NOMO-1 (cell line): ENCODE measurements at regions not wholly inside any gene's neighbourhood (a gene's known extent, or its start where the extent isn't known, plus 50 kb on each side); places are given as distances from the start of the nearest gene placed in this dataset.
A peak's percentile ranks its signal among the peaks of the same experiment; 100 is the strongest.
"Not testable (repeated sequence)": the region's sequence is repeated elsewhere in the genome, so short reads cannot be mapped to it uniquely, and the experiment has no call there.

Experiments used
- DNase-seq, 2 experiments: peaks; one replicate each; lab custom pipeline; 2025; ENCODE audit not compliant: unreplicated experiment in 2 of 2; lab: John Stamatoyannopoulos, UW

GRCh38 chr13:54829391-54830068 lies 1800.9 kb downstream of the OLFM4 start:
- DNase-seq, result not testable (repeated sequence)

GRCh38 chr13:54836273-54836672 lies 1807.7 kb downstream of the OLFM4 start:
- no peak for DNase-seq

DNA sequence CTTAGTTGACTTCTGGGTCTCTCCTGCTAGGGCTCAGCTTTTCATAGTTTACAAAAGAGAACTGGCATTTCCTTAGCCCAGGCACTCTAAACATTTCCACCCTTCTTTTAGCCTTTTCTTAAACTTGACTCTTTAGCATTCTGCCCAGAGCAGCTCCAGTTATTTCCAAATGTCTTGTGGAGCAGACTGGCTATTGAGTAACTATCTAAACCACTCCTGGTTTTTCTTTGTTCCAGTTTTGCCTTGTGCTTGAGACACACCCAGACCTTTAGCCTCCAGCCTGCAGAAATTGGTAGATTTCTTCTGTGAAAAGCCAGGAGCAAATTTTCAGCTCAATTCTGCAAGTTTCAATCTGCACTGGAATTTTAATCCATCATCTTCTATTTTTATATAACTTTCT lies 1813.1 kb downstream of the OLFM4 start:
- peak in 1 of 2 experiments; percentile 13 for DNase-seq

GRCh38 chr13:54845351-54845965 lies 1816.8 kb downstream of the OLFM4 start:
- no peak for DNase-seq

- DNase-seq, result peak; percentile 70 to 89
Measured at GRCh38 chr13:54852831-54853230, 1824.2 kb downstream of the OLFM4 start.

DNA sequence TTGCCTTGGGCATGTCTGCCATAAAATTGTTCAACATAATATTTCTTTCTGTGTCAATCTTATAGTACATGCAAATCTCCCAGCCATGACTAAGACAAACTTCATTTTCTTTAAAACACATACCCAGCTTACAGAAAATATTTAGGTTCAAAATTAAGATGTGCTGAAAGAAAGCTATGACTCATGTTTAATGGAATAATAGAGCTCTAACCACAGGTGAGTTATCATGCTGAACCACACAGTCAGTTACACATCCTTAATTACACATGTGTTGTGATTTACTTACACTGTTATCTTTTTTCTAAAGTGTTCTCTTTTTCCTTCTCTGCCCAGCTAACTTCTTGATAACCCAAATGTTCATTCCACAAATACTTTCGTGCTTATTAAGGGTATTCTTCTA lies 1831.2 kb downstream of the OLFM4 start:
- no peak for DNase-seq

GRCh38 chr13:54875111-54875510 lies 1846.5 kb downstream of the OLFM4 start:
- DNase-seq, result no peak

- DNase-seq, result peak; percentile 54 to 85
Measured at GRCh38 chr13:54879036-54879435, 1850.4 kb downstream of the OLFM4 start.

DNA sequence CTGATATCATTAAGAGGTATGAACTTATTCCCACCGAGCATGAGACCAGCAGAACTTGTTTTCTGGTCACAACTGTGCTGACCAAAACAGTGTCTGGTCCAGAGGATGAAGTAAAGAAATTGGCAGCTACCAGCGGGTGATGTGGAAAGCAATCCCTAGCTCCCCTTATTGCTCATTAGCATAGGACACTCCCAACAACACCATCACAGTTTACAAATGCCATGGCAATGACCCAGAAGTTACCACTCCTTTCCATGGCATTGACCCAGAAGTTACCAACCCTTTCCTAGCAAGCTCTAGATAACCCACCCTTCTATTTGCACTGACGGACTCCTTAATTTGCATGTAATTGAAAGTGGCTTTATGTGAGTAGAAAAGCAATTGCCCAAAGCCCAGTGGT lies 1856.1 kb downstream of the OLFM4 start:
- DNase-seq, result no peak

GRCh38 chr13:54890976-54891375 lies 1862.4 kb downstream of the OLFM4 start:
- DNase-seq, result no peak

GRCh38 chr13:54901316-54901715 lies 1872.7 kb downstream of the OLFM4 start:
- no peak for DNase-seq

DNA sequence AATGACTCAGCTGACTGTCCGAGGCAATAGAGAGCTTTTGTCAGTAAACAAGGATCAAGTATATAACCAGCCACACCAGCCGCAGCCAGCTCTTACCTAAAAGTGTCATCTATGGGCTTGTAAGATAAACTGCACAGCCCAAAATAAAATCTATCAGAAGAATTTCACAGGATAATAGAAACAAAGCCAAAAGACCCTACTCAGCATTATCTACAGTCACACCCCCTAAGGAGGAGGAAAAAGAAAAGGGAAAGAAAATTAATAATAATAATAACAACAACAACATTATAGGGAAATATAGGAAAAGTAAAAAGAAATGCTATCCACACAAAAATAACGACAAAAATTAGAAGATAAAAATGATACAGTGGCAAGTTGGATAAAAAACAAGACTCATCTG lies 1883.8 kb downstream of the OLFM4 start:
- no peak for DNase-seq

DNA sequence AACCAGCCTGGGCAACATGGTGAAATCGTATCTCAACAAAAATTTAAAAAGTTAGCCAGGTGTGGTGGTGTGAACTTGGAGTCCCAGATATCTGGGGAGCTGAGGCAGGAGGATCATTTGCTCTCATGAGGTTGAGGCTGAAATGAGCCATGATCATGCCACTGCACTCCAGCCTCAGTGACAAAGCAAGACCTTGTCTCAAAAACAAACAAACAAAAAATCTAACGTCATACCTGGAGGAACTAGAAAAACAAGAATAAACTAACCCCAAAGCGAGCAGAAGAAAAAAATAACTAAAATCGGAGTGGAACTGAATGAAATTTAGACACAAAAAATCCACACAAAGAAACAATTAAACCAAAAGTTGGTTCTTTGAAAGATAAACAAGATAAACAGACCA lies 1885.1 kb downstream of the OLFM4 start:
- no peak for DNase-seq

DNA sequence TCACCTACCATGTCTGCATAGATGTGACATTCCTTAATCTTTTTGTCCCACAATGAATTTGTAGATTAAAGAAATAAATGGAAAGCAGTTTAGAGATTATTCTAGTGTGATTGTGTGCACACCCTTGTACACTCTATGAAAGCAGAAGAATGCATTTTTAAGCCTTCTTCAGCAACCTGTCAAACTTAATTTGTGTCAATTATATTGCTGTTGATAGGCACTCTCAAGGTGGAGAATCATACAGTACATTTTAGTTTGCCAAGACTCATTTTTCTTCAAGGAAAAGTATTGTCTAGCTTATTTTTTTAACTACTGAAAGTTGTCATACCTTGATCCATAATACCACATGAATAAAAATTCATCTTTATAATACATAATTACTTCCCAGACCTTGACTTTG lies 1898.9 kb downstream of the OLFM4 start:
- DNase-seq, result no peak

DNA sequence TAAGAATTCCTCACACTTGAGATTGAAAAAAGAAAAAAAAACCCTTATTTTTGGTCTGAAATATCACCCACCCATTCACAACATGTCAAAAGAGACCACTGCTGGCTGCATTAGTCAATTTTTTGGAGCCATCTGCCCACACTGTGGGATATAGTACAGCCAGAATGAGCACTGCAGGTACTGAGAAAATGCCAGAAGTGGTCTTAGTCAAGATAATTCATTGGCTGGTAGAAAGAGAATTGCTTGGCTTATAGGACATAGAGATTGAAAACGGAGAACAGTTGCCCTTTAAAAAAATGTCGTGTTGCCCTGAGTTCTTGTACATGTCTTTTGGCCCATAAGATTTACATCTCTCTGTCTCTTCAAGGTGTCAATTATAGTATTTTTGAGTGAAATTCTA lies 1899.5 kb downstream of the OLFM4 start:
- DNase-seq, result no peak

DNA sequence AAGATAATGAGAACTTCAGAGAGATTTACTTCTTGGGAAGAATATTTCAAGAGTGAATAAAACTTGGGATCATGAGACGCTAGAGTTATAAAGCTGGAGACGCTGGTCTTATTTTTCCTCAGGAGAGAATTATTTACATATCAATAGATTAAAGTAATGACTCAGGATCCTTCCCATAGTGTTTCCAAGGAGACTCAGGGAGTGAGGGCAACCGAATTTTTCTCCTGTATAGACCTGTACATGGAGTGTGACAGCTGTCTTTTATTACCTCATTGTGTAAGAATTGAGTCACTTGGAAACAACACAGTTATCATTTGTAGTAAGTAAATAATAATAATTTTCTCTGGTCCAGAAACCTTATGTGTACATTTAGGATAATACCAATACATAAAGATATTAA lies 1905.5 kb downstream of the OLFM4 start:
- no peak for DNase-seq

DNA sequence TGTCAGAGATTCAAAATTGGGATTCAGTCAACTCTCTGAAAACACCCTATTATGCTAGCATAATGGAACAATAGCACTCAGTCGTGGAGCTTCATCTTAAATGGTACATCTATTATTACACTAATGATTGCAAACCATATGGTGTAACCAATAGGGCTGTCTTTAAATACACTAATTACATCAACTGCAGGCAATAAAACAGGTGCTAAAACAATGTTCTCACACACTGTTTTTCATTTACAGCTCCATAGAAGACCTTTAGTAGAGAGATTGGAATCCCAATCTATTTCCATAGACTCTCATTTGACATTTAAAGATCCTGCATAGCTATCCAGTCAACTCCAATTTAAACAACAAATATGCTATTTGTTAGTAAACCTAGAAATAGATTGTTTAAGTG lies 1917.4 kb downstream of the OLFM4 start:
- no peak for DNase-seq

GRCh38 chr13:54949735-54950134 lies 1921.1 kb downstream of the OLFM4 start:
- DNase-seq, result no peak

- DNase-seq, result no peak
Measured at GRCh38 chr13:54950546-54950945, 1921.9 kb downstream of the OLFM4 start.

DNA sequence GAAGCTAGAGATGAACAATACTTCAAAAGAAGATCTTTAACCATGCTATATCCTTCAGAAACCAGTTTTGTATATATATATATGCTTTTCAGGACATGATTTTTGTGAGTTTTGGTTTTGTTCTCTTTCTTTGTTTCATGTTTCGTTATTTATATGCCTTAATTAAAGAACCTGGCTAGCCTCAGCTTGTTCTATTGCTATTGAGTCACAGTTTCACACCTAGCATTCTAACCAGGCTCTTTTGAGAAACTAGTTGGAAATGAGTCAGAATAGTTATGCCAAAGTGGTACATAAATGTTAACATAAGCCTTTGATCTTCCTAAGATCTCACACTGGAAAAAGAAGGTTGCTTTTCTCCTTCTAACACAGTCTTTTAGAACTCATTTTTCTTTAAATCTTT lies 1925.2 kb downstream of the OLFM4 start:
- no peak for DNase-seq

DNA sequence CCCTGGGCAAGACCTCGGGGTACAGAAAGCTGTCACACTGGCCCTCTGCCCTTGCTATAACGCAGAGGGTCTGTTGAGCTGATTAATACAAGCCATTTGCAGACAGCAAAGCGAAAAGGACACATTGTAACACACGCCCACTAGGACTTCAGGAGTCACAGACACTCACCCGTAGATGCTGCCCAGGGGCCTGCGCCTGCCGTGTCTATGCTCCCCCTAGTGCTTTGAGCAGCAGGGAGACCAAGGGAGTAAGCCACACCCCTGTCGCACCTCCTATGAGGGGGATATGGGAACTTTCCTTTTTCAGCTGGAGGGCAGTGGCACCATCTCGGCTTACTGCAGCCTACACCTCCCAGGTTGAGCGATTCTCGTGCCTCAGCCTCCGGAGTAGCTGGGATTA lies 1930.2 kb downstream of the OLFM4 start:
- DNase-seq, result no peak

GRCh38 chr13:54965881-54966280 lies 1937.3 kb downstream of the OLFM4 start:
- DNase-seq, result no peak

GRCh38 chr13:54972838-54973237 lies 1944.2 kb downstream of the OLFM4 start:
- no peak for DNase-seq
